Smooth muscle cell (in vitro differentiated cells): ENCODE measurements at regions not wholly inside any gene's neighbourhood (a gene's known extent, or its start where the extent isn't known, plus 50 kb on each side); places are given as distances from the start of the nearest gene placed in this dataset.

Source experiments
- DNase-seq: peaks from one replicate; lab custom pipeline; 2025; ENCODE audit not compliant: unreplicated experiment; lab: John Stamatoyannopoulos, UW
- H2AFZ ChIP-seq: fragments of 200-600 bp; sonication (generic); 2 replicates; pipeline ENCODE4 v1.6.0; 2016; ENCODE audit warnings: antibody characterized with exemption, low read depth, mild to moderate bottlenecking
- H3F3A ChIP-seq: fragments of 200-600 bp; sonication (generic); 2 replicates; pipeline ENCODE4 v1.6.0; 2017; ENCODE audit warnings: antibody characterized with exemption, low read depth
- H3K27ac ChIP-seq: fragments of 200-600 bp; sonication (generic); 2 replicates; pipeline ENCODE4 v1.5.1; 2016; ENCODE audit warnings: low read depth, mild to moderate bottlenecking
- H3K27me3 ChIP-seq: fragments of 200-600 bp; sonication (generic); 2 replicates; pipeline ENCODE4 v1.6.1; 2016; ENCODE audit warnings: low read depth, mild to moderate bottlenecking
- H3K36me3 ChIP-seq: fragments of 200-600 bp; sonication (generic); 2 replicates; pipeline ENCODE4 v1.5.1; 2016; ENCODE audit warnings: low read depth
- H3K4me1 ChIP-seq: fragments of 200-600 bp; sonication (generic); 2 replicates; pipeline ENCODE4 v1.5.1; 2016; ENCODE audit warnings: low read depth
- H3K4me2 ChIP-seq: fragments of 200-600 bp; sonication (generic); 2 replicates; pipeline ENCODE4 v1.6.0; 2016; ENCODE audit warnings: mild to moderate bottlenecking
- H3K4me3 ChIP-seq: fragments of 200-600 bp; sonication (generic); 2 replicates; pipeline ENCODE4 v1.5.1; 2016; ENCODE audit warnings: mild to moderate bottlenecking
- H3K79me2 ChIP-seq: fragments of 200-600 bp; sonication (generic); 2 replicates; pipeline ENCODE4 v1.6.0; 2016; ENCODE audit warnings: low read depth, mild to moderate bottlenecking
- H3K9ac ChIP-seq: fragments of 200-600 bp; sonication (generic); 2 replicates; pipeline ENCODE4 v1.6.0; 2016; ENCODE audit warnings: low read depth
- H3K9me3 ChIP-seq: fragments of 200-600 bp; sonication (generic); replicated peaks from 2 replicates; pipeline ENCODE4 v1.5.1; 2016; ENCODE audit warnings: low read depth
- H4K20me1 ChIP-seq: fragments of 200-600 bp; sonication (generic); 2 replicates; pipeline ENCODE4 v1.6.0; 2016; ENCODE audit warnings: low read depth
- WGBS: methylation state at CpG from one replicate; pipeline ENCODE4 v1.1.7; 2016; ENCODE audit warnings: low lambda C conversion rate; 5-methylcytosine and 5-hydroxymethylcytosine counted together
- TF ChIP-seq, protein P1 (sequence below): fragments of 200-600 bp; sonication (generic); IDR thresholded peaks from 2 replicates; pipeline ENCODE4 v1.5.1; 2017; ENCODE audit warnings: borderline replicate concordance, mild to moderate bottlenecking, antibody characterized with exemption; ENCODE audit not compliant: insufficient read depth, poor library complexity, severe bottlenecking

DNA sequence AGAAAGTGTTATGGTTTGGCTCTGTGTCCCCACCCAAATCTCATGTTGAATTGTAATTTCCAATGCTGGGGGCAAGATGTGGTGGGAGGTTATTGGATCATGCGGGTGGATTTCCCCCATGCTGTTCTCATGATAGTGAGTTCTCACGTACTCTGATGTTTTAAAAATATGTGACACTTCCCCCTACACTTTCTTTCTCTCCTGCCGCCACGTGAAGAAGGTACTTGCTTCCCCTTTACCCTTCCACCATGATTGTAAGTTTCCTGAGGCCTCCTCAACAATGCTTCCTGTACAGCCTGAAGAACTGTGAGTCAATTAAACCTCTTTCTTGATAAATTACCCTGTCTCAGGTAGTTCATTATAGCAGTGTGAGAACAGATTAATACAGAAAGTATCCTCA lies 150.8 kb downstream of the TMEM200A start:
- Histone ChIP-seq H3K36me3 (no peaks in the 10 kb centered on the region), H3K4me2 (no peak overlapping the region), H4K20me1 (no peaks in the 10 kb centered on the region), H3K27ac (peak overlapping the region; percentile 83), H3K9ac (peak overlapping the region; percentile 69), H3K27me3 (no peaks in the 10 kb centered on the region), H3F3A (peaks cover 9% of the 10 kb centered on the region), H3K4me3 (no peak overlapping the region), H2AFZ (no peak overlapping the region), H3K9me3 (no peaks in the 10 kb centered on the region), H3K79me2 (no peaks in the 10 kb centered on the region), H3K4me1 (peaks cover 12% of the 10 kb centered on the region)
- 90% methylated on average over 4 of the region's 4 CpGs for WGBS
- DNase-seq = no peak
- TF ChIP-seq, protein P1, sequence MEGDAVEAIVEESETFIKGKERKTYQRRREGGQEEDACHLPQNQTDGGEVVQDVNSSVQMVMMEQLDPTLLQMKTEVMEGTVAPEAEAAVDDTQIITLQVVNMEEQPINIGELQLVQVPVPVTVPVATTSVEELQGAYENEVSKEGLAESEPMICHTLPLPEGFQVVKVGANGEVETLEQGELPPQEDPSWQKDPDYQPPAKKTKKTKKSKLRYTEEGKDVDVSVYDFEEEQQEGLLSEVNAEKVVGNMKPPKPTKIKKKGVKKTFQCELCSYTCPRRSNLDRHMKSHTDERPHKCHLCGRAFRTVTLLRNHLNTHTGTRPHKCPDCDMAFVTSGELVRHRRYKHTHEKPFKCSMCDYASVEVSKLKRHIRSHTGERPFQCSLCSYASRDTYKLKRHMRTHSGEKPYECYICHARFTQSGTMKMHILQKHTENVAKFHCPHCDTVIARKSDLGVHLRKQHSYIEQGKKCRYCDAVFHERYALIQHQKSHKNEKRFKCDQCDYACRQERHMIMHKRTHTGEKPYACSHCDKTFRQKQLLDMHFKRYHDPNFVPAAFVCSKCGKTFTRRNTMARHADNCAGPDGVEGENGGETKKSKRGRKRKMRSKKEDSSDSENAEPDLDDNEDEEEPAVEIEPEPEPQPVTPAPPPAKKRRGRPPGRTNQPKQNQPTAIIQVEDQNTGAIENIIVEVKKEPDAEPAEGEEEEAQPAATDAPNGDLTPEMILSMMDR = no peak

DNA sequence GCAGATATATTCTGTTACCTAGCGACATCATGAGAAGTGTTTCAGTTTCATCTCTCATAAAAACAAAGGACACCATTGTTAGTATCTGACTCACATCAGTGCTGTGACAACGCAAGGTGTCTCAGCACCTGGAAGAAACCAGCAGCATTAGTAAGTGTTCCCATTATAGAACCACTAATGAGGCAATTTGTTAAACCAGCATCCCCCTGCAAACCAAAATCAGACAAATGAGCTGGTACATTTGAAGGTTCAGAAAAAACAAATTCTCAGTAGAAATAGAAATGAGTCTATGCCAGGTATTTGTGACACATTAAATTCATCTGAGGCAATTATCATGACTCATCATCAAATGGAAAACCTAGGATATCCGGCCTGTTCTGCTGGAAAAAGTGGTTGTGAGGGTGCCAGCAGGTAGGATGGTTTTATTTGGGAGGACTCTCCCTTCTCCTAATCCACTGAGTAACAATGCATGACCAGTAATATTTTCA lies 151.7 kb downstream of the TMEM200A start:
- Histone ChIP-seq H3K4me3 (no peak overlapping the region), H3K27ac (peak overlapping the region; percentile 83), H2AFZ (no peak overlapping the region), H3K79me2 (no peaks in the 10 kb centered on the region), H3K4me2 (no peak overlapping the region), H3K9ac (peak overlapping the region; percentile 69), H4K20me1 (no peaks in the 10 kb centered on the region), H3F3A (peaks cover 9% of the 10 kb centered on the region), H3K36me3 (no peaks in the 10 kb centered on the region), H3K27me3 (no peaks in the 10 kb centered on the region), H3K4me1 (peaks cover 12% of the 10 kb centered on the region), H3K9me3 (no peaks in the 10 kb centered on the region)
- TF ChIP-seq, protein P1 = no peak
- 87% methylated on average over 3 of the region's 3 CpGs for WGBS
- no peak for DNase-seq

DNA sequence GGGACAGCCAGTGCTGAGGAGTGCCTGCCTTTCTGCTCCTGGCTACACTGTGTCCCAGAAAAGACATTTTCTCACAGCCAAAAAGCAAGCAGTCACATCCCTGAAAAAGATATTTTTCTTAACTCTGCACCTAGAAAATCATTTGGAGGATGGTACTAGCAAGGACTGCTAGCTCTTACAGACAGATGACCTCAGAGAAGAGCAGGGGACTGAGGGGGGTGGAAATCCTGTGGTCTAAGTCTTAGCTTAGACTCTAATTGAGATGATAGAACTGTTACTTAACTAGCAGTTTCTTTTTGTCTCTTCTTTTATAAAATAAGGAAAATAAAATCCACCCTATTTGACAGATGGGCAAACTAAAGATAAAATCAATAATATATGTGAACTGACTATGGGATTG lies 152.8 kb downstream of the TMEM200A start:
- H2AFZ ChIP-seq = no peak overlapping the region
- no peak for DNase-seq

DNA sequence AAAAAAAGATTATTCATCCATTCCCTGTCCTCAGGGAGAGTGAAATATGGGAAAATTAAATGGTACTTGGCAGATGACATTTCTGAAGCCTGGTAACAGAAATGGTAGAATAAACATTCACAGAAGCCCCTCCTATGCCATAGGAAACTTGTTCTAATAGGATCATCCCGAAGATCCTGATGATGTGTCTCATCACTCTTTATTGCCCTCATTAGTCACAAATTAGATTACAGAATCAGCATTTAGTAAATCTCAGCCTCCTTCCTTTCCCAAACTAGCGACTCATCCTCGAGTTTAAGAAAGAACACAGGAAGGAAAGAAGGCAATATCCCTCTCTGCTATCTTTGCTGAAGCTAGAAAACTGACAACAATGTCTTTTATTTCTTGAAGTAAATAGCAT lies 154.4 kb downstream of the TMEM200A start:
- TF ChIP-seq, protein P1 = no peak
- WGBS = 16% methylated on average over 3 of the region's 3 CpGs
- Histone ChIP-seq H3K9me3 (no peaks in the 10 kb centered on the region), H3F3A (peaks cover 5% of the 10 kb centered on the region), H3K27ac (peak overlapping the region; percentile 13), H2AFZ (no peak overlapping the region), H3K4me2 (peak overlapping the region; percentile 40), H4K20me1 (no peaks in the 10 kb centered on the region), H3K9ac (no peak overlapping the region), H3K4me1 (no peaks in the 10 kb centered on the region), H3K79me2 (no peaks in the 10 kb centered on the region), H3K4me3 (no peak overlapping the region), H3K27me3 (no peaks in the 10 kb centered on the region), H3K36me3 (no peaks in the 10 kb centered on the region)
- DNase-seq = no peak

More for the DNA sequence above, 152.8 kb downstream of the TMEM200A start:
- Histone ChIP-seq H3K27me3 (no peaks in the 10 kb centered on the region), H3K36me3 (no peaks in the 10 kb centered on the region), H4K20me1 (no peaks in the 10 kb centered on the region), H3K9me3 (no peaks in the 10 kb centered on the region), H3F3A (peaks cover 9% of the 10 kb centered on the region), H3K27ac (peak overlapping the region; percentile 83), H3K4me2 (peak overlapping the region; percentile 2), H3K4me3 (no peak overlapping the region), H3K79me2 (no peaks in the 10 kb centered on the region), H3K4me1 (peaks cover 8% of the 10 kb centered on the region), H3K9ac (no peak overlapping the region)
- TF ChIP-seq, protein P1 = no peak
